ENCODE measurements at regions not wholly inside any gene's neighbourhood (a gene's known extent, or its start where the extent isn't known, plus 50 kb on each side); places are given as distances from the start of the nearest gene placed in this dataset.
A peak's percentile ranks its signal among the peaks of the same experiment; 100 is the strongest.

- H3K36me3 ChIP-seq: no peaks in the 10 kb centered on the region
- no peaks in the 10 kb centered on the region for H3K9me3 ChIP-seq
- H3K4me3 ChIP-seq: no peak overlapping the region
- H3K4me1 ChIP-seq: peaks cover 0 to 12% of the 10 kb centered on the region in 2 donors
- H3K27me3 ChIP-seq: no peaks in the 10 kb centered on the region
- H3K27ac ChIP-seq: no peak overlapping the region
- no peak for DNase-seq (ENCODE audit: low spot score)
- no peak for TF ChIP-seq CTCF (IDR thresholded peaks at IDR 0.05)
Measured at GRCh38 chr12:42791399-42791798, 201.9 kb upstream of the PRICKLE1 start.

GRCh38 chr12:42790761-42791151 lies 201.2 kb upstream of the PRICKLE1 start:
- H3K4me1 ChIP-seq: peaks cover 0 to 12% of the 10 kb centered on the region in 2 donors

GRCh38 chr12:42789808-42790760 lies 200.5 kb upstream of the PRICKLE1 start:
- no peak overlapping the region for H3K4me3 ChIP-seq
- H3K4me1 ChIP-seq: peaks cover 0 to 12% of the 10 kb centered on the region in 2 donors
- no peaks in the 10 kb centered on the region for H3K9me3 ChIP-seq
- DNase-seq (ENCODE audit: low spot score): no peak
- H3K27ac ChIP-seq: peak overlapping the region in 1 of 2 donors; percentile 42
- H3K36me3 ChIP-seq: no peaks in the 10 kb centered on the region
- no peaks in the 10 kb centered on the region for H3K27me3 ChIP-seq
- TF ChIP-seq CTCF (IDR thresholded peaks at IDR 0.05): no peak

More at GRCh38 chr12:42790761-42791151, 201.2 kb upstream of the PRICKLE1 start:
- TF ChIP-seq CTCF (IDR thresholded peaks at IDR 0.05): no peak
- Histone ChIP-seq H3K27me3 (no peaks in the 10 kb centered on the region), H3K4me3 (no peak overlapping the region), H3K27ac (peak overlapping the region in 1 of 2 donors; percentile 42), H3K36me3 (no peaks in the 10 kb centered on the region), H3K9me3 (no peaks in the 10 kb centered on the region)
- DNase-seq (ENCODE audit: low spot score): no peak

DNA sequence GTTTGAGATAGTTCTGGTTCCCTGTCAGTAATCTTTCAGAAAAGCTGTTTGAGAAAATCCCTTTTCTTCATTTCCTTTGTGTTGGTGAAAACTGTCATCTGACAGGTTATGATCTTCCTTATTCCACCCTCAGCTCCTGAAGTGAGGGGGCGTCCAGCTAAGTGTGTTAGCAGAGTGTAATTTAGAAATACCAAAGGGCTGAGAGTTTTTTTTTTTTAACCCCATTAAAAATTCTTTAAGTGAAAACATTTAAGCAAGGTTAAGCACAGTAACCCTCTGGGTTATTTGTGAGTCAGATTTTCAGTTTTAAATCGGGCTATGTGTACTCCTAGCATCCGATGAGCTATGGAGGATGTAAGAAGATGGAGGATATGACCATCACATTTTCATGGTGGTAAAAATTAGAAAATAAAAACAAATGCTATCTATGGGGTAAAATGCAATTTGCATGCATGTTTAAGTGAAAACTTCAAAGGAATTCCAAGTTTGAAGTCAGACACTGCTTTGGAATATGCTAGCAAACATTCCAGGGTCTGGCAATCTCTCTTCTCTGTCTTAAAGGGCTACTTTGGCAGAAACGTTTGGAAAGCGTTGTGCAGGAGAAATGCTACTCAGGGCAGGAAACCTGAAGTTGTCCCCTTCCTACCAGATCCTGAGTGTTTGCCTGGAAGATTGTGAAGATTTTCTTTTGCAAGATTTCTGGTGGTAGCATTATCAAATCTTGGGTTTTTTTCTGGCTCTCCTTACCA lies 197.0 kb upstream of the PRICKLE1 start:
- no peaks in the 10 kb centered on the region for H3K27me3 ChIP-seq
- H3K9me3 ChIP-seq: no peaks in the 10 kb centered on the region
- H3K27ac ChIP-seq: no peak overlapping the region
- no peak for TF ChIP-seq CTCF (IDR thresholded peaks at IDR 0.05)
- peaks cover 0 to 12% of the 10 kb centered on the region in 2 donors for H3K4me1 ChIP-seq
- H3K4me3 ChIP-seq: no peak overlapping the region
- no peak for DNase-seq (ENCODE audit: low spot score)
- no peaks in the 10 kb centered on the region for H3K36me3 ChIP-seq

- Histone ChIP-seq H3K4me1 (peaks cover 0 to 12% of the 10 kb centered on the region in 2 donors), H3K27me3 (no peaks in the 10 kb centered on the region), H3K9me3 (no peaks in the 10 kb centered on the region), H3K27ac (no peak overlapping the region), H3K36me3 (no peaks in the 10 kb centered on the region), H3K4me3 (no peak overlapping the region)
- DNase-seq (ENCODE audit: low spot score): no peak
- TF ChIP-seq CTCF (IDR thresholded peaks at IDR 0.05): no peak
Measured at GRCh38 chr12:42785944-42786343, 196.4 kb upstream of the PRICKLE1 start.
